ENCODE measurements at regions not wholly inside any gene's neighbourhood (a gene's known extent, or its start where the extent isn't known, plus 50 kb on each side); places are given as distances from the start of the nearest gene placed in this dataset.

GRCh38 chr3:26345613-26346012, 277.0 kb upstream of the LRRC3B start:
- FAIRE-seq = no peak
- DNase-seq (ENCODE audit: insufficient read length, low spot score) = no peak

- FAIRE-seq = no peak
- no peak for DNase-seq (ENCODE audit: insufficient read length, low spot score)
Observed at GRCh38 chr3:26346497-26346896, 276.1 kb upstream of the LRRC3B start.

DNA sequence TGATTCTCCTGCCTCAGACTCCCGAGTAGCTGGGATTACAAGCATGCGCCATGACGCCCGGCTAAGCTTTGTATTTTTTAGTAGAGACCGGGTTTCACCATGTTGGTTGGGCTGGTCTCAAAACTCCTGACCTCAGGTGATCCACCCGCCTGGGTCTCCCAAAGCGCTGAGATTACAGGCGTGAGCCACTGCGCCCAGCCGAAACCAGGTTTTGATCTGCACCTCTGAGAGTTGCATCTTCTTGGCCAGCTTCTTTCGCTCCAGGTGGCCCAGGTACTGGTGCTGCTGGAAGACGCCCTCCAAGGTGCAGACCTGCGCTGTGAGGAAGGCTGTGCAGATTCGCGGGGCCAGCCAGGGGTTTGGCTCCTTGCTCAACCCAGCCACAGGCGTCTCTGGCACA, 275.4 kb upstream of the LRRC3B start:
- DNase-seq (ENCODE audit: insufficient read length, low spot score) (no peak), FAIRE-seq (no peak)

- DNase-seq (ENCODE audit: insufficient read length, low spot score) (no peak), FAIRE-seq (no peak)
Observed at GRCh38 chr3:26350853-26351252, 271.7 kb upstream of the LRRC3B start.

DNA sequence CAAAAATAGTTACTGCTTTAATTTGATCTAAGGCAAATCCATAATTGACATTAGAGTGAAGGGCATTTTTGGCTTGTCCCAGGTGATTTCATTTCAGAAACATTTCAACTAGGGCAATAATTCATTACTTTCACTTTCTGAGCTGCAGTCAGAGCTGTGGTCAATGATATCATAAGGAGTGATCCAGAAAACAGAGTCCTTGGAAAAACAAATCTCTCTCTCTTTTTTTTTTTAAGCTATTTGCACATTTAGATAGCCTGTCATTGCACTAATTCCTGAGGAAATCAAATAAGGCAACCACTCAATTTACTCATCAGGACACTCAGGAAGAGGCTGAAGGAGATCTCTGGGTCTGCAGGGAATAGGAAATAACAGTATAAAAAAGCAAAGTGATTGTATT, 269.5 kb upstream of the LRRC3B start:
- FAIRE-seq (no peak), DNase-seq (ENCODE audit: insufficient read length, low spot score) (no peak)

- FAIRE-seq = no peak
- DNase-seq (ENCODE audit: insufficient read length, low spot score) = no peak
Observed at GRCh38 chr3:26358405-26358804, 264.2 kb upstream of the LRRC3B start.

GRCh38 chr3:26365706-26366105, 256.9 kb upstream of the LRRC3B start:
- FAIRE-seq = no peak
- no peak for DNase-seq (ENCODE audit: insufficient read length, low spot score)

- no peak for DNase-seq (ENCODE audit: insufficient read length, low spot score)
- no peak for FAIRE-seq
Observed at GRCh38 chr3:26368312-26368711, 254.3 kb upstream of the LRRC3B start.

DNA sequence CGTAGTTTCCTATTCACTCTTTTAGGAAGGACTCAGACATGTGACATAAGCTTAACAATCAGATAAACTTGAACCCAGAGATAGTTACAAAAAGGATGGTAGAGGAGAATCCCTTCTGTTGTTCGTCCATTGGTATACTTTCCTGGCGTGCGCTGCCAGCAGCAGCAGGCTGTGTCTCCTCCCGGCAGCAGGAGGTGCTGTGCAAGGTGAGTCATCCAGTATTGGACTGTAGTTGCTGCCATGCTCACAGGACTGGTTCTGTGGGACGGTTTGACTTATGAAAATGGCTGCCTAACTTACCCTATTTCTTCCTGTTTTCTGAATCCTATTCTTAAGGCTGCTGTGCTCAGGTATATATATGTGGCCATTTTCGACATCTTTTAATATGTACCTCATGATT, 253.4 kb upstream of the LRRC3B start:
- no peak for FAIRE-seq
- peak; percentile 2 for DNase-seq (ENCODE audit: insufficient read length, low spot score)

- FAIRE-seq (no peak), DNase-seq (ENCODE audit: insufficient read length, low spot score) (no peak)
Observed at GRCh38 chr3:26375843-26376530, 246.6 kb upstream of the LRRC3B start.

GRCh38 chr3:26381411-26381810, 241.2 kb upstream of the LRRC3B start:
- no peak for FAIRE-seq
- no peak for DNase-seq (ENCODE audit: insufficient read length, low spot score)

DNA sequence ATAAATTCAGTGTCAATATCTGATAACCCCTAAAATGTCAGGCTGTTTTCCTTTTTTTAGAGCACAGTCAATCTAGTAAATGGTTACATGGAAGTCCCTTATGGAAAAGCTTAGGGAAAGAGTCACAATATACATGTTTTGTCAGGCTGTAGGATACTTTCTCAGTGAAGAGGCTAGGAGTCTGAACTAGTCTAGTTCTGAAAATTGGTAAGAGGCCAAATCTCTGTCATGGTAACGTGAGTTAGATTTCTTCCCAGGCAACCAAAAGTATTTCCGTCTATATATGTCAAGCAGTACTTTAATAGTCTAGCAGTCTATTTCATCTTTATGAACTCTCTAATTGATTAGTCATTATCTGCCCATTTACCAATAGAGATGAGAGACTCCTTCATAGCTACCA, 215.9 kb upstream of the LRRC3B start:
- FAIRE-seq (no peak), DNase-seq (ENCODE audit: insufficient read length, low spot score) (no peak)

GRCh38 chr3:26418553-26418952, 204.0 kb upstream of the LRRC3B start:
- DNase-seq (ENCODE audit: insufficient read length, low spot score) = no peak
- FAIRE-seq = no peak

GRCh38 chr3:26422415-26422814, 200.2 kb upstream of the LRRC3B start:
- no peak for FAIRE-seq
- no peak for DNase-seq (ENCODE audit: insufficient read length, low spot score)

GRCh38 chr3:26425076-26425475, 197.5 kb upstream of the LRRC3B start:
- FAIRE-seq (no peak), DNase-seq (ENCODE audit: insufficient read length, low spot score) (no peak)

GRCh38 chr3:26428992-26429391, 193.6 kb upstream of the LRRC3B start:
- no peak for DNase-seq (ENCODE audit: insufficient read length, low spot score)
- FAIRE-seq = no peak

DNA sequence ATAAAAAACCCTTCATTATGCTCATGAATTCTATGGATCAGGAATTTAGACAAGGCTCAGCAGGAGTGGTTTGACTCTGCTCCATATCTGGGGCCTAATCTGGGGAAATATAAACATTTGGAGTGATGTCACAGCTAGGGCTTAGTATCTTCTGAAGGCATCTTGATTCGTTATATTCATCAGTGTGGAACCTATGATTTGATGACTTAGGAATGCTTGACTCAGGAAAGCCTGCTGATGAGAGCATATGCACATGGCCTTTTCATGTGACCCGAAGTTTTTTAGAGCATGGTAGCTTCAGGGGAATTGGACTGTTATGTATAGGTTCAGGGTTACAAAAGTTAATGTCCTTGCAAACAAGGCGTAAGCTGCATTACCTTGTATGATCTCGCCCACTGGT, 184.9 kb upstream of the LRRC3B start:
- DNase-seq (ENCODE audit: insufficient read length, low spot score) (peak; percentile 1), FAIRE-seq (no peak)

GRCh38 chr3:26438325-26438940, 184.1 kb upstream of the LRRC3B start:
- FAIRE-seq (no peak), DNase-seq (ENCODE audit: insufficient read length, low spot score) (no peak)

DNA sequence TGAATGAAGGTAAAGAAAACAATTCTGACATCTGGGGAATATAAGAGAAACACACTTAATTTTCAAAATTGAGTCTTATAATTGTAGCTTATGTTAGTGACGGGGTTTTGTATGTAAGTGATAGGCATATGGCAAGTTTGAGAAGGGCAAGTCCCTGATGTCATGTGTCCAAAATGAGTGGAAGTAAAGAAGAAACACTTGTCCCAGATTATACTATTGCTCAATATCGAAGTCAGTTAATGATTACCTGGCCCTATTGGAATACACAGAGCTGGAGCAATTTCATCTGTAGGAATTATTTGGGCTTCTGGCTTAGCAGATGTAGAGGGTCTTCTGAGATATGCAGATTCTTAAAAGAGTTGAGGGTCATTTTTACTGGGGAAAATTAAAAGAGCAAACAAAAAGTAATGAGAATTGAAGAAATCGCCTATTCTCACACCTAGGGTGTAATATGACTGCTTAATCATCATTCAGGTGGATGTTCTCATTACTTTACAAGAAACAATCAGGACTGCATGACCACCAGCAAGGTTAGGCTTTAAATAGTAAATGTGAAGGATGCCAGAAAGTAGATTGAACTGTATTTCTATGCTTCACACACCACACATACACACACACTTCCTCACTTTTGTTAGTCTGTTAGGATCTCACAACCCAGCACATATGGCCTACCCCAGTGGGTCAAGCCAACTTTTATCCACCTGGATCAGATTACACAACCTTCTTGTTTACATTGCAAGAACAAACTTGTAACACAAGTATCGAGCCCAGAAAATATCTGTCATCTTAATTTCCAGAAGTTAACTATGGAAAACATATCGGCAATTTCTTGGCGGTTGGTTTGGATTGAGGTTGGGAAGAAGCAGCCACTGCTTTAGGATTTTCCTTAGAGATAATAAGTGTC, 183.3 kb upstream of the LRRC3B start:
- DNase-seq (ENCODE audit: insufficient read length, low spot score) (no peak), FAIRE-seq (no peak)

DNA sequence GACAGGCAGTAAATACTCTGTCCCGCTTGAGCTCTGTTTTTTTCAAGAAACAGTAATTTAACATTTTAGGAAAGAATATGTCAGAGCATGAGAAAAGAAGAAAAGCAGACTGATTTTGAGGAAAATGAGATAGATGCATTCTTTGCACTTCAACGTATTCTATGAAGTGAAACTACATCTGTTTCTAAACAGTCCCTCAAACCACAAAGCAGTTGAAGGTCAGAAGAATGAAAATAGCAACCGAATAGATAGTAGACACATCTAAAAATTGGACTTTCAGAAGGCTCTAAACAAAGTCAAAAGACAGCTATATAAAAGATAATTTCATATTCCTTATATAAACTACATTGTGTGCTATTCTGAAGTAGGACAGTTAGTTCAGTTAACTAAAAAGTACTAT, 172.6 kb upstream of the LRRC3B start:
- DNase-seq (ENCODE audit: insufficient read length, low spot score) (no peak), FAIRE-seq (no peak)

- FAIRE-seq = no peak
- DNase-seq (ENCODE audit: insufficient read length, low spot score) = no peak
Observed at GRCh38 chr3:26452363-26452762, 170.2 kb upstream of the LRRC3B start.

DNA sequence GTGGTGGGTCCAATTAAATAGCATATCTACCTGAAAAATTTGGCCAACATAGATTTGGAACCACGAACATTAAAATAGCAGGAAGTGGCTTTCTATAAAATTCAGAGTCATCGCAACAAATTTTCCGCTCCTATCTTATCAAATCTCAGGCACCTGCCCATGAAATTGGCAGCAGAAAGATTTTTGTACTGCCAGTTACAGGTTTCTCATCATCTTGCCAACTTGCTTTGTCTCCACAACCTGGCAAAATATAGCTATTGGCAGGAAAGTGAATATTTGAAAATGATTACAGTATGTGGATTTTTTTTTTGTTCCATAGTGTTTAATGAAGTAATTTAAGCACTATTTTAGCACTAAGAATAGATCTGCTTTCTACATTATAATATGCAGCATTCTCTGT, 161.6 kb upstream of the LRRC3B start:
- DNase-seq (ENCODE audit: insufficient read length, low spot score) = no peak

More for the DNA sequence above, 161.6 kb upstream of the LRRC3B start:
- FAIRE-seq = no peak

Data from HTR-8/SVneo (cell line).